NCI-H345 (cell line): ENCODE measurements at regions not wholly inside any gene's neighbourhood (a gene's known extent, or its start where the extent isn't known, plus 50 kb on each side); places are given as distances from the start of the nearest gene placed in this dataset.
"Not testable (repeated sequence)": the region's sequence is repeated elsewhere in the genome, so short reads cannot be mapped to it uniquely, and the experiment has no call there.

ENCODE experiments used
- DNase-seq: peaks from one replicate; lab custom pipeline; 2025; lab: John Stamatoyannopoulos, UW

GRCh38 chr21:36601362-36601761 is 97.6 kb upstream of the SIM2 start:
- no peak for DNase-seq

- DNase-seq: no peak
Observed at GRCh38 chr21:36602735-36603134, 96.2 kb upstream of the SIM2 start.

GRCh38 chr21:36603221-36603620 is 95.7 kb upstream of the SIM2 start:
- no peak for DNase-seq

- no peak for DNase-seq
Observed at GRCh38 chr21:36605426-36605825, 93.5 kb upstream of the SIM2 start.

GRCh38 chr21:36606287-36606982 is 92.5 kb upstream of the SIM2 start:
- no peak for DNase-seq

GRCh38 chr21:36606983-36607325 is 92.0 kb upstream of the SIM2 start:
- DNase-seq: no peak

DNA sequence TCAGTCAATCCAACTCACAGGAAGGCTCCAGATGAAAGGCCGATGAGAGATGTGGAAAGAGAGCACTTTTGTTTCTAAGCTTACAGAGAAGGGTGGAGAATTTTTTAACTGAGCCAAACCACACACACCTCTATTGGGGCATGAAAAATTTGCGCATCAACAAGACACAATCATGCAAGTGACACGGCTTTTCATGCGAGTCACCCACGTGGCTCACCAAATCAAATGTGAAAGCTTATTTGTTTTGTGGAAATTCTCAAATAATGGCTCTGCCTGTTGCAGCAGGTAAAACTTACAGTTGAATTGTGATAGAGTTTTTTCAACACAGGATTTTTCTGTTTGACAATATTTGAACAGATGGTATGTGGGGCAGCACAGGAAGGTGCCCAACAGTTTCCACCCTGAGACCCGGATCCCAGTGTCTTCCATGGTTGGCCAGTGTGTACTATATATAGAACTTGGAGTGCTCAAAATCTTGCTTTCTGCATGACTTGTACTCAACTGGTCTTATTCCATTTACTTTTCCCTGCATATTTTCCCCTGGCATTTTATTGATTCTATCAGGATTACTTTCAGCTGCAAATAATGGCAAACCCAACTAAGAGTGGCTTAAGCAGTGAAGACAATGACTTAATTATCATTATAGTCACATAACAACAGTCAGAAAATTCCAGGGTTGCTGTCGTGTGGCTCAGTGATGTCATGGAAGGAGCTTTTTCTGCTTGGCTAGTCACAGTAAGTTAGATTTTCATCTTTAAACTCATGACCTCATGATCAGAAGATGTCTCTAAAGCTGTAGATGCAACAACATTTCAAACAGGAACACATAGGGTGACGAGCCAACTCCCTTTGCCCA is 90.6 kb upstream of the SIM2 start:
- no peak for DNase-seq

- DNase-seq: no peak
Observed at GRCh38 chr21:36608897-36609225, 90.1 kb upstream of the SIM2 start.

- DNase-seq: no peak
Observed at GRCh38 chr21:36609654-36610053, 89.3 kb upstream of the SIM2 start.

- DNase-seq: no peak
Observed at GRCh38 chr21:36610201-36610600, 88.7 kb upstream of the SIM2 start.

DNA sequence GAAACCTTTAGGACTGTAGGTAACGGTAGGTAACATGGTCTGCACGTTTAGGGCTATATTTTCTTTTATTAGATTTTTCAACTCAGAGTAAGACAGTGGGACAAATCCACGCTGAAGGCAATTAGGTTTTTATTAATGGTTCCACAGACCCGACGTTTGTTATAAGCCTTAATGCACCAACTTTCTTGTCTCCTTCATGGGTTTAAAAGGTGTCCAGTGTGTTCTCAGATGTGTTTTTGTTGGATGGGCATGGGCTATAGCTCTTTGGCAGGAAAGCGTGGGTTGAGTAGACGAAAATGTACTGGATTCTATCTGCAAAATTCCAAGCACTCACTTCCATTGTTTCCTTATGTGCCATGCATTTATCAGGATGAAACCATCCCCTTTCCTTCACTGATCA is 88.0 kb upstream of the SIM2 start:
- no peak for DNase-seq

GRCh38 chr21:36611379-36611778 is 87.5 kb upstream of the SIM2 start:
- DNase-seq: no peak

DNA sequence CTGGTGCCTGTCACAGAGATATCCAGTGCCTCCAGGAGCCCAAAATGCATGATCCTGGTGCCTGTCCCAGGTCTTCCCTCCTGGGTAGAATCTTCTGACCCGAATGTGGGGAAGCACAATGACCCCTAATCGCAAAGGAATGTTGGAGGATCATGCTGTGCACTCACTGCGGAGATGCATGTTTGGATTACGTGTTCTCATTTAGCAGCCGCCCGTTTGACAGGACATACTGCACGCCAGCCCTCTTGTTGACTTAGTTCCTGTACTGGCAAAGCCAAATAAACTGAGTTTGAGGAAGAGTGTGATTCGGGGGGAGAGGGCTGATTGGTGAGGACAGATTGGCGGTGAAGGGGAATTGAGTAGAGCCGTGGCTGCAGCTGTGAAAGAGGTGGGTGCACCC is 85.9 kb upstream of the SIM2 start:
- no peak for DNase-seq

DNA sequence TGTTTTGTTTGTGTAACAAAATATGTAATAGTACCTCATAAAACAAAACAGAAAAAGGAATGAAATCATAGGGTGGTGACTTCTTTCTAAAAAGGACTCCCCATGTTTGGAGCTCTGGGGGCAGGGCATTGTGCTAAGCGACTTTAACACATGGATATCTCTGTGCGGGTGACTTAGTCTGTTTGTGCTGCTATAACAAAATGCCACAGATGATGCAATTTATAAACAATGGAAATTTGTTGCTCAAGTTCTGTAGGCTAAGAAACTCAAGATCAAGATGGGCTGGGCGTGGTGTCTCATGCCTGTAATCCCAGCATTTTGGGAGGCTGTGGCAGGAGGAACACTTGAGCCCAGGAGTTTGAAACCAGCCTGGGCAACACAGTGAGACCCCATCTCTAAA is 85.4 kb upstream of the SIM2 start:
- DNase-seq: no peak

- no peak for DNase-seq
Observed at GRCh38 chr21:36615274-36615964, 83.5 kb upstream of the SIM2 start.

DNA sequence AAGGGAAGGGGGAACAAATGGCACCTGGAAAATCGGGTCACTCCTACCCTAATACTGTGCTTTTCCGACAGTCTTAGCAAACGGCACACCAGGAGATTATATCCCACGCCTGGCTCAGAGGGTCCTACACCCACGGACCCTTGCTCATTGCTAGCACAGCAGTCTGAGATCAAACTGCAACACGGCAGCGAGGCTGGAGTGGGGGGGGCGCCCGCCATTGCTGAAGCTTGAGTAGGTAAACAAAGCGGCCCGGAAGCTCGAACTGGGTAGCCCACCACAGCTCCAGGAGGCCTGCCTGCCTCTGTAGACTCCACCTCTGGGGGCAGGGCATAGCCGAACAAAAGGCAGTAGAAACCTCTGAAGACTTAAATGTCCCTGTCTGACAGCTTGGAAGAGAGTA is 82.1 kb upstream of the SIM2 start:
- DNase-seq: not testable (repeated sequence)

GRCh38 chr21:36621794-36622193 is 77.1 kb upstream of the SIM2 start:
- DNase-seq: not testable (repeated sequence)

DNA sequence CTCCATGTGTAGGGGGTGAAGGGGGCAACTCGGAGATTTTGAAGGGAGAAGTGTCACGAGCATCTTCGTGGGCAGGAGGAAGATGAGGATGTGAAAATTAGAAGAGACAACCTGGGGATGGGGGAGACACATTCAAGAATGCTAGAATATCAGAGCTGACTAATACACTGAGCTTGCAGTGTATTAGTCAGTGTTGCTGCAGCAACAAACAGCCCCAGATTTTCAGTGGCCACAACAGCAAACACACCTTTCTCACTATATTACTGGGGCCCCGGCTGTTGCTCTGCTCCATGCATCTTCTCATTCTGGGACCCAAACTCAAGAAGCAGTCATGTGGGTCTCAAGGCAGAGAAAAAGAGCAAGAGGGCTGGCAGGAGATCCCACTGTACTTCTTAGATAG is 74.8 kb upstream of the SIM2 start:
- no peak for DNase-seq

GRCh38 chr21:36626791-36627190 is 72.1 kb upstream of the SIM2 start:
- no peak for DNase-seq

DNA sequence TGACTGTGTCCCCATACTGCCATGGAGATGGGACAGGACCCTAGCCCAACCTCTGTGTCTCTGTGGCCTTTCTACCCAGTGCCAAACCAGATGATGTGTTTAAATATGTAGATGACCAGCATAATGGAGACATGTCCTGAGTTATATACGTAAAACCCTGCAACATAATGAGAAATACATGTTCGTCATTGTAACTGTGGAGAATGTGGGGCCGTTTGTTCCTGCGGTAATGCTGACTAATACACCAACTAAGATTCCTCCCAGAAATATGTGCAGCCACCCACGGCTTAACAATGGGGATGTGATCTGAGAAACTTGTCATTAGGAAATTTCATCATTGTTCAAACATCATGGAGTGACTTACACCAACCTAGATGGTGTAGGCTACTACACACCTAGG is 71.7 kb upstream of the SIM2 start:
- DNase-seq: no peak

GRCh38 chr21:36628106-36628505 is 70.8 kb upstream of the SIM2 start:
- no peak for DNase-seq

DNA sequence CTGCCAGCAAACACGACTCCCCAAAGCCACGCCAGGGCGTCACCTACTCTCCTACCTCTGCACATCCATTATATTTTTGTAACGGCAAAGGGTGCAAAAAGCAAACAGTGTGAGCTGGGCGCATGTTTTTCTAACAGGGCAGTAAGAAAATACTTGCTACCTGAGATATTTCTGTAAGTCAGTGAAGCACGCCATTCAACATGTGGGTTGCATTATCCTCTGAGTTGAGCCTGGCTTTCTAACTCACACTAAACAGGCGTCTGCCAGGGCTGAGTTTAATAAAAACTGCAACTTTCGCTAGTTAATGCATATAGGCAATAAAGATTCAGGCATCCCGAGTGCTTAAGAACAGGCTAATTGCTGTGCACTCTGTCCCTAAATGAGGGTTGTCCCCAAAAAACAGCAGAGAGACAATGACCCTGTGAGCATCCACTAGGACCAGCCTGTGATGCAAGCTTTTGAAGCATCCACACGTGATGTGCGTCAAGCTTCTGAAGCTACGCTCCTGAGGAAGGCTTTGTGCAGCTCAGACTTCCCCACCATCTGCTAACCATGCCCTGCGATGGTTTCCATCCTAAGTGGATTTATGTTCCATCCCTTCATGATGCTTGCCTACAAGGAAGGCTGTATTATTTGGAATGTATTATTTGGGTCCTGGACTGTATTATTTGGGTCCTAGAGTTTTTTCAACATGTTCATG is 70.0 kb upstream of the SIM2 start:
- no peak for DNase-seq
